ENCODE measurements at regions not wholly inside any gene's neighbourhood (a gene's known extent, or its start where the extent isn't known, plus 50 kb on each side); places are given as distances from the start of the nearest gene placed in this dataset.

DNA sequence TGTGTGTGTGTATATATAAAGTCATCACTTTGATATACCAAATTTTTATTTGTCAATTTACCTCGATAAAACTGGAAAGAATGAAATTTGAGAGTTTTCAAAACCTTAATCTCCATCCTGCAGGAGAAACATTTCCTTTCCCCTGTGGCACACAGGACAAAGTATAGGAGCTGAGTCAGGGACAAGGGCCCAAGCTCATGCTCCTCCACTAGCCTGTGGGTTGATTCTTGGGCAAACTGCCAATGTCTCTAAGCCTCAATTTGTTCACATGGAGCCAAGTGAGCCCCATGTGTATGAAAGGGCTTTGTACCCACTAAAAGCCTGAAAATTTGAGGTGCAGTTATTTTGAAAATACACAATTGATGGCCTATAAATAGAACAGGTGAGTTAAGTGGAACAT lies 60.3 kb upstream of the IL6 start:
- H3K27ac ChIP-seq: no peak overlapping the region
- peaks cover 0 to 3% of the 10 kb centered on the region in 2 donors for H3K4me1 ChIP-seq (ENCODE audit: control insufficient read depth in 1 of 2, low read depth in 2 of 2)
- TF ChIP-seq, protein P1, sequence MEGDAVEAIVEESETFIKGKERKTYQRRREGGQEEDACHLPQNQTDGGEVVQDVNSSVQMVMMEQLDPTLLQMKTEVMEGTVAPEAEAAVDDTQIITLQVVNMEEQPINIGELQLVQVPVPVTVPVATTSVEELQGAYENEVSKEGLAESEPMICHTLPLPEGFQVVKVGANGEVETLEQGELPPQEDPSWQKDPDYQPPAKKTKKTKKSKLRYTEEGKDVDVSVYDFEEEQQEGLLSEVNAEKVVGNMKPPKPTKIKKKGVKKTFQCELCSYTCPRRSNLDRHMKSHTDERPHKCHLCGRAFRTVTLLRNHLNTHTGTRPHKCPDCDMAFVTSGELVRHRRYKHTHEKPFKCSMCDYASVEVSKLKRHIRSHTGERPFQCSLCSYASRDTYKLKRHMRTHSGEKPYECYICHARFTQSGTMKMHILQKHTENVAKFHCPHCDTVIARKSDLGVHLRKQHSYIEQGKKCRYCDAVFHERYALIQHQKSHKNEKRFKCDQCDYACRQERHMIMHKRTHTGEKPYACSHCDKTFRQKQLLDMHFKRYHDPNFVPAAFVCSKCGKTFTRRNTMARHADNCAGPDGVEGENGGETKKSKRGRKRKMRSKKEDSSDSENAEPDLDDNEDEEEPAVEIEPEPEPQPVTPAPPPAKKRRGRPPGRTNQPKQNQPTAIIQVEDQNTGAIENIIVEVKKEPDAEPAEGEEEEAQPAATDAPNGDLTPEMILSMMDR (IDR thresholded peaks at IDR 0.05): no peak
- H3K27me3 ChIP-seq (replicated peaks; ENCODE audit: insufficient read depth): no peaks in the 10 kb centered on the region
- DNase-seq (ENCODE audit: low spot score) (no peak), ATAC-seq (ENCODE audit: insufficient number of reproducible peaks, low FRiP score, low read depth) (no peak)
- no peaks in the 10 kb centered on the region for H3K9me3 ChIP-seq
- H3K36me3 ChIP-seq: no peaks in the 10 kb centered on the region
- no peak overlapping the region for H3K4me3 ChIP-seq

DNA sequence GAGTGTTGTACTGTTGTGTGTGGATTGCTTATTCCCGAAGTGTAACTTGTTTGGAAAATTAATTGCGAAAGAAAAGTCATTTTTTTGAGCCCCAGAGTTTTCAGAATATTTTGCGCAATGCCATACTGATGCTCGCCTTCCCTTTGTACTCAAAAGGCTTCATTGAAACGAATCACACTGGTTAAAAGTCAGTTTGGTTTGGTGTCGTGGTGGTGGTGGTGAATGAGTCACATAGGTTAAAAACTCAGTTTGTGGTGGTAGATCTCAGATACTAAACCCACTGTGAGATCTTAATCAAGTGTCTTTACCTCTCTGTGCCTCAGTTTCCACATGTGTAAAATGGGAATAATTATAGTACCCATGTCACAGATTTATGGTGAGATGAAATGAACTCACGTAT lies 61.1 kb upstream of the IL6 start:
- DNase-seq (ENCODE audit: low spot score) (no peak), ATAC-seq (ENCODE audit: insufficient number of reproducible peaks, low FRiP score, low read depth) (no peak)
- Histone ChIP-seq H3K4me3 (no peak overlapping the region), H3K9me3 (no peaks in the 10 kb centered on the region), H3K27me3 (replicated peaks; ENCODE audit: insufficient read depth) (no peaks in the 10 kb centered on the region), H3K27ac (no peak overlapping the region), H3K36me3 (no peaks in the 10 kb centered on the region), H3K4me1 (ENCODE audit: control insufficient read depth in 1 of 2, low read depth in 2 of 2) (no peaks in the 10 kb centered on the region)
- TF ChIP-seq, protein P1 (IDR thresholded peaks at IDR 0.05): no peak

DNA sequence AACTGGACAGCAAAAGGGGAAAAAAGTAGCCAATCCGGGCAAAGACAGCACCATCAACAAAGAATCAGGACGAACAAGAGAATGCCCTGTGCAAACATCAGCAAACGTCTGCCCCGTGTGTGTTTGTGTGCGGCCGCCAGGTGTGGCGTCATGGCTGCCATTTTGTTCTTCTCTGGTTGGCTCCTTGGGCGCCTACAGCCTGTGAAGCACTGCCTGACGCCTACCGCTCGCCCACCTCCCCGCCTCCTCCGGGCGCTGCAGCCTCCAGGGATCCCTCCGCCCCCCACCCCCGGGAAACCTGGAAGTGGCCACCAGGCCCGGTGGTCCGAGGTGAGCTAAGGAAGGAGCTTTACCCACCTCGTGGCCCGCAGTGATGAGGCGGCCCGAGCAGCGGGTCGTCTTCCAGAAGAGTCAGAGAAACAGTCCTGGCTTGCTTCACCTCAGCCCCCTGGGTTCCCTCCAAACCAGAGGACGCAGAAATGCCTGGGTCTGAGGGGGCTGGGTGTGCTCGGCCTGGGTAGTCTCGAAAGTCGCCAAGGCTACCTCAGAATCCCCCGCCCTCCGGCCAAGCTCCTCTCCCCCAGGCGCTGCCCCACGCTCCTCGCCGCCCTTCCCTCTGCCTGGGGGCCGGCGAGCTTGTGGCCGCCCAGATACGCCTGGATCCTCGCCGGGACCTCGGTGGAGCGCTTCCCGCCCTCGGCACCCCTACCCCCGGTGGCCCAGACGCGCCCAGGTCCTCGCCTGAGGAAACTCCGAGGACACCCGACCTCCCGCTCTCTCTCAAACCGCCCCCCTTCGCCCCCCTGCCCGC lies 61.8 kb upstream of the IL6 start:
- ATAC-seq (ENCODE audit: insufficient number of reproducible peaks, low FRiP score, low read depth): no peak
- Histone ChIP-seq H3K4me3 (no peak overlapping the region), H3K27me3 (replicated peaks; ENCODE audit: insufficient read depth) (no peaks in the 10 kb centered on the region), H3K36me3 (no peaks in the 10 kb centered on the region), H3K4me1 (ENCODE audit: control insufficient read depth in 1 of 2, low read depth in 2 of 2) (no peaks in the 10 kb centered on the region), H3K27ac (no peak overlapping the region), H3K9me3 (no peaks in the 10 kb centered on the region)
- no peak for DNase-seq (ENCODE audit: low spot score)
- TF ChIP-seq, protein P1 (IDR thresholded peaks at IDR 0.05): no peak

DNA sequence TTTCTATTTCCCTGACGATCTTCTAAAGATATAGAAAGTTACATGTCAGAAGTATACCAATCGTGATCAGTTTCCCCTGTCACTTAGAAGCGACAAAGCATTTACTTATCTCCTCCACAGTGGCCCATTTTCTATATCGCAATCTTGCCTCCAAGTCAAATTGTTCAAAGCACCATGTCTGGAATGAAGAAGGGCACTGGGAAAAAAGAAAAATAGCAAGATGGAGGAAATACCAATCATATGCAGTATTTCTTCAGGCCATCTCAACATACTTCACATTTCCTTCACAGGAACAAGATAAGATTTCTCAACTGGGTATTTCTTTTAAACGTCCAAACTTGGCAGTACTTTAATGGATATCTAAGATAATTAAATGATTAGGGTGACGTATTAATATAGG lies 63.3 kb upstream of the IL6 start:
- no peaks in the 10 kb centered on the region for H3K9me3 ChIP-seq
- no peaks in the 10 kb centered on the region for H3K4me1 ChIP-seq (ENCODE audit: control insufficient read depth in 1 of 2, low read depth in 2 of 2)
- H3K36me3 ChIP-seq: no peaks in the 10 kb centered on the region
- TF ChIP-seq, protein P1 (IDR thresholded peaks at IDR 0.05): no peak
- no peak overlapping the region for H3K27ac ChIP-seq
- no peaks in the 10 kb centered on the region for H3K27me3 ChIP-seq (replicated peaks; ENCODE audit: insufficient read depth)
- ATAC-seq (ENCODE audit: insufficient number of reproducible peaks, low FRiP score, low read depth) (no peak), DNase-seq (ENCODE audit: low spot score) (no peak)
- no peak overlapping the region for H3K4me3 ChIP-seq

DNA sequence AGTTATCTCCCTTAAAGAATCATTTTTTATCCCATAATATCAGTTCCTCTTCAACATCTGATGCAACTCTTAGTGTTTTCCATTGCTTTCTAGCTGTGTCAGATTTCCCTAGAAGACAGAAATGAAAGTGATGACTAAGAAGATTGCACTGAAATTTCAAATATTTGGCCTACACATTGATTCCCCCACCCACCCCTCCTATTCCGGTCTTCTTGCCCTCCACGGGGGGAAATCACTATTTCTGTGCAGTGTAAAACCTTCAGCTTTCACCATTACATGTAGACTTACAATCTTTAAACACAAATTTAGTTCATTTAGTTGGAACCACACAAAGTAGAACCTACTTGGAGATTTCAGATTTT lies 63.7 kb upstream of the IL6 start:
- no peaks in the 10 kb centered on the region for H3K27me3 ChIP-seq (replicated peaks; ENCODE audit: insufficient read depth)
- H3K36me3 ChIP-seq: no peaks in the 10 kb centered on the region
- TF ChIP-seq, protein P1 (IDR thresholded peaks at IDR 0.05): no peak
- ATAC-seq (ENCODE audit: insufficient number of reproducible peaks, low FRiP score, low read depth): no peak
- H3K9me3 ChIP-seq: no peaks in the 10 kb centered on the region
- no peak overlapping the region for H3K4me3 ChIP-seq
- DNase-seq (ENCODE audit: low spot score): no peak
- H3K27ac ChIP-seq: no peak overlapping the region
- H3K4me1 ChIP-seq (ENCODE audit: control insufficient read depth in 1 of 2, low read depth in 2 of 2): no peaks in the 10 kb centered on the region

Data from thoracic aorta (tissue), 2 donors.